ENCODE measurements at regions not wholly inside any gene's neighbourhood (a gene's known extent, or its start where the extent isn't known, plus 50 kb on each side); places are given as distances from the start of the nearest gene placed in this dataset.
"Not testable (repeated sequence)": the region's sequence is repeated elsewhere in the genome, so short reads cannot be mapped to it uniquely, and the experiment has no call there.

- no peak for DNase-seq
Observed at GRCh38 chr19:20482721-20483120, 82.9 kb downstream of the ZNF737 start.

GRCh38 chr19:20481736-20482135 lies 83.8 kb downstream of the ZNF737 start:
- no peak for DNase-seq

GRCh38 chr19:20479483-20479882 lies 86.1 kb downstream of the ZNF737 start:
- no peak for DNase-seq

- DNase-seq: no peak
Observed at GRCh38 chr19:20478936-20479335, 86.6 kb downstream of the ZNF737 start.

- DNase-seq: no peak
Observed at GRCh38 chr19:20472854-20473253, 92.7 kb downstream of the ZNF737 start.

- DNase-seq: no peak
Observed at GRCh38 chr19:20471431-20471830, 94.2 kb downstream of the ZNF737 start.

GRCh38 chr19:20470345-20471135 lies 95.0 kb downstream of the ZNF737 start:
- DNase-seq: no peak

- DNase-seq: not testable (repeated sequence)
Observed at GRCh38 chr19:20466638-20466990, 99.0 kb downstream of the ZNF737 start.

- DNase-seq: not testable (repeated sequence)
Observed at GRCh38 chr19:20465922-20466637, 99.5 kb downstream of the ZNF737 start.

- no peak for DNase-seq
Observed at GRCh38 chr19:20453425-20453935, 112.1 kb downstream of the ZNF737 start.

- DNase-seq: no peak
Observed at GRCh38 chr19:20444202-20444885, 121.2 kb downstream of the ZNF737 start.

GRCh38 chr19:20432266-20432842 lies 133.2 kb downstream of the ZNF737 start:
- not testable (repeated sequence) for DNase-seq

- DNase-seq: no peak
Observed at GRCh38 chr19:20431826-20432225, 133.8 kb downstream of the ZNF737 start.

- no peak for DNase-seq
Observed at GRCh38 chr19:20423381-20424197, 142.0 kb downstream of the ZNF737 start.

GRCh38 chr19:20422216-20423205 lies 143.1 kb downstream of the ZNF737 start:
- no peak for DNase-seq

- no peak for DNase-seq
Observed at GRCh38 chr19:20416661-20417060, 148.9 kb downstream of the ZNF737 start.

GRCh38 chr19:20414120-20414519 lies 151.5 kb downstream of the ZNF737 start:
- DNase-seq: no peak

- DNase-seq: no peak
Observed at GRCh38 chr19:20413705-20414104, 151.9 kb downstream of the ZNF737 start.

- DNase-seq: no peak
Observed at GRCh38 chr19:20412846-20413245, 152.7 kb downstream of the ZNF737 start.

GRCh38 chr19:20397292-20397691 lies 168.3 kb downstream of the ZNF737 start:
- DNase-seq: no peak

GRCh38 chr19:20388706-20389225 lies 176.8 kb downstream of the ZNF737 start:
- DNase-seq: no peak
